ENCODE measurements at regions not wholly inside any gene's neighbourhood (a gene's known extent, or its start where the extent isn't known, plus 50 kb on each side); places are given as distances from the start of the nearest gene placed in this dataset.

DNA sequence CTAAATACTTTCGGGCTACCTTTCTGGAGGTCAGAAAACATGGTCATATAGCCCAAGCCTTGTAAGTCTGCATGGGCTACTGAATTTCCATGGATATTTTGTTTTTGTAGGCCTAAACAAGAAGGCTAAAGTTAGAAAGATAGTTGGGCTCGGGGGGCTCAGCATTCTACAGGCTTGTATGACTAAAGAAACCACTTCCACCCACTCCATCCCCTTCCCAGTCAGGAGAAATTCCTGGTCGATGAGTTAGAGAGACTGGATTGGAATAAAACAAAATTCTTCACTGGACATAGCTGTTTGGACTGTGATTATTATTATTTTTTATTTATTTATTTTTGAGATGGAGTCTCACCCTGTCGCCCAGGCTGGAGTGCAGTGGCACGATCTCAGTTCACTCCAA, 539.4 kb upstream of the TNP1 start:
- Histone ChIP-seq H2AFZ (ENCODE audit: low read depth) (no peak overlapping the region), H3K4me3 (ENCODE audit: low read depth in 2 of 2, low read length in 1 of 2) (no peak overlapping the region), H4K20me1 (ENCODE audit: insufficient read depth) (no peaks in the 10 kb centered on the region), H3K27ac (ENCODE audit: low read depth in 2 of 2, low read length in 1 of 2) (no peak overlapping the region), H3K4me2 (no peak overlapping the region), H3F3A (replicated peaks; ENCODE audit: insufficient read depth) (no peaks in the 10 kb centered on the region), H3K36me3 (replicated peaks in 1 of 2; ENCODE audit: control insufficient read depth in 1 of 2, insufficient read depth in 2 of 2, low read length in 1 of 2) (no peaks in the 10 kb centered on the region), H3K9ac (no peak overlapping the region), H3K9me2 (no peaks in the 10 kb centered on the region), H3K79me2 (ENCODE audit: insufficient read depth) (no peaks in the 10 kb centered on the region), H3K9me3 (no peaks in the 10 kb centered on the region), H3K27me3 (ENCODE audit: insufficient read depth) (no peaks in the 10 kb centered on the region), H3K4me1 (ENCODE audit: control insufficient read depth in 1 of 2, insufficient read depth in 2 of 2, low read depth in 1 of 2, low read length in 1 of 2) (peaks cover 0 to 9% of the 10 kb centered on the region in 2 experiments; a peak in 1 of 4 replicates)
- POLR2A ChIA-PET: no interaction called here
- TF ChIP-seq, protein P1, sequence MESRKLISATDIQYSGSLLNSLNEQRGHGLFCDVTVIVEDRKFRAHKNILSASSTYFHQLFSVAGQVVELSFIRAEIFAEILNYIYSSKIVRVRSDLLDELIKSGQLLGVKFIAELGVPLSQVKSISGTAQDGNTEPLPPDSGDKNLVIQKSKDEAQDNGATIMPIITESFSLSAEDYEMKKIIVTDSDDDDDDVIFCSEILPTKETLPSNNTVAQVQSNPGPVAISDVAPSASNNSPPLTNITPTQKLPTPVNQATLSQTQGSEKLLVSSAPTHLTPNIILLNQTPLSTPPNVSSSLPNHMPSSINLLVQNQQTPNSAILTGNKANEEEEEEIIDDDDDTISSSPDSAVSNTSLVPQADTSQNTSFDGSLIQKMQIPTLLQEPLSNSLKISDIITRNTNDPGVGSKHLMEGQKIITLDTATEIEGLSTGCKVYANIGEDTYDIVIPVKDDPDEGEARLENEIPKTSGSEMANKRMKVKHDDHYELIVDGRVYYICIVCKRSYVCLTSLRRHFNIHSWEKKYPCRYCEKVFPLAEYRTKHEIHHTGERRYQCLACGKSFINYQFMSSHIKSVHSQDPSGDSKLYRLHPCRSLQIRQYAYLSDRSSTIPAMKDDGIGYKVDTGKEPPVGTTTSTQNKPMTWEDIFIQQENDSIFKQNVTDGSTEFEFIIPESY (IDR thresholded peaks at IDR 0.05; ENCODE audit: borderline replicate concordance, low read depth): no peak
- TF ChIP-seq GABPA (IDR thresholded peaks at IDR 0.05; ENCODE audit: low read depth) (no peak), YY1 (IDR thresholded peaks at IDR 0.05; ENCODE audit: low read depth) (no peak), TCF12 (IDR thresholded peaks at IDR 0.05) (no peak), MXI1 (IDR thresholded peaks at IDR 0.05; ENCODE audit: low read depth, low read length) (no peak), RFX5 (IDR thresholded peaks at IDR 0.05; ENCODE audit: low read length) (no peak), MEF2A (IDR thresholded peaks at IDR 0.05; ENCODE audit: borderline replicate concordance, low read depth) (no peak), NFIC (IDR thresholded peaks at IDR 0.05; ENCODE audit: borderline replicate concordance) (no peak), GATA2 (CRISPR knock-in tag; IDR thresholded peaks at IDR 0.05) (no peak), FOXJ3 (CRISPR knock-in tag; IDR thresholded peaks at IDR 0.05) (no peak), RCOR1 (IDR thresholded peaks at IDR 0.05; ENCODE audit: low read length) (no peak), RXRA (IDR thresholded peaks at IDR 0.05; ENCODE audit: borderline replicate concordance, low read depth) (no peak)
- TF ChIP-seq, protein P2, sequence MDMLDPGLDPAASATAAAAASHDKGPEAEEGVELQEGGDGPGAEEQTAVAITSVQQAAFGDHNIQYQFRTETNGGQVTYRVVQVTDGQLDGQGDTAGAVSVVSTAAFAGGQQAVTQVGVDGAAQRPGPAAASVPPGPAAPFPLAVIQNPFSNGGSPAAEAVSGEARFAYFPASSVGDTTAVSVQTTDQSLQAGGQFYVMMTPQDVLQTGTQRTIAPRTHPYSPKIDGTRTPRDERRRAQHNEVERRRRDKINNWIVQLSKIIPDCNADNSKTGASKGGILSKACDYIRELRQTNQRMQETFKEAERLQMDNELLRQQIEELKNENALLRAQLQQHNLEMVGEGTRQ (IDR thresholded peaks at IDR 0.05; ENCODE audit: borderline replicate concordance, low read depth, low read length): no peak
- TF ChIP-seq, protein P3, sequence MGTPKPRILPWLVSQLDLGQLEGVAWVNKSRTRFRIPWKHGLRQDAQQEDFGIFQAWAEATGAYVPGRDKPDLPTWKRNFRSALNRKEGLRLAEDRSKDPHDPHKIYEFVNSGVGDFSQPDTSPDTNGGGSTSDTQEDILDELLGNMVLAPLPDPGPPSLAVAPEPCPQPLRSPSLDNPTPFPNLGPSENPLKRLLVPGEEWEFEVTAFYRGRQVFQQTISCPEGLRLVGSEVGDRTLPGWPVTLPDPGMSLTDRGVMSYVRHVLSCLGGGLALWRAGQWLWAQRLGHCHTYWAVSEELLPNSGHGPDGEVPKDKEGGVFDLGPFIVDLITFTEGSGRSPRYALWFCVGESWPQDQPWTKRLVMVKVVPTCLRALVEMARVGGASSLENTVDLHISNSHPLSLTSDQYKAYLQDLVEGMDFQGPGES (IDR thresholded peaks at IDR 0.05; ENCODE audit: low read depth, low read length): no peak
- no peak for DNase-seq
- CTCF ChIA-PET: no interaction called here
- 77% methylated on average over 5 of the region's 5 CpGs for WGBS (ENCODE audit: low lambda C conversion rate)

DNA sequence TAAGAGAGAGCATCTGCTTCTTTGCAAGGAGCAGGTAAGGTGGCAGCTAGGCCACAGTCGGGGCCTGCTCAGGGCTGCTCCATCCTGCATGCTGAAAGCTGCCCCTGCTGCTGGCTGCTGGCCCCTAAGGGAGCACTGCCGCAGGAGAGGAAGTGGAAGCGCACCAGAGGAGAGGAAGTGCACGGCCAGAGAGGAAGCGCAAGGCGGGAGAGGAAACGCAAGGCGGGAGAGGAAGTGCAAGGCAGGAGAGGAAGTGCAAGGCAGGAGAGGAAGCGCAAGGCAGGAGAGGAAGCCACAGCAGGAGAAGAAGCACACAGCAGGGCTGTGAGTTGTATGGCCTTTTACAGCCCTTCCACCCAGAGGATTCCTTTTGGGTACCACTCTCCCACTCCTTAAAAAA, 539.0 kb upstream of the TNP1 start:
- WGBS (ENCODE audit: low lambda C conversion rate): 92% methylated on average over 9 of the region's 9 CpGs
- no peak overlapping the region for H3K9ac ChIP-seq
- H2AFZ ChIP-seq (ENCODE audit: low read depth): no peak overlapping the region
- no peak for TF ChIP-seq JUND (IDR thresholded peaks at IDR 0.05)
- TF ChIP-seq TAF1 (IDR thresholded peaks at IDR 0.05; ENCODE audit: borderline replicate concordance, low read depth, low read length): no peak
- TF ChIP-seq SIN3A (IDR thresholded peaks at IDR 0.05; ENCODE audit: borderline replicate concordance, low read depth, low read length): no peak
- TF ChIP-seq POLR2AphosphoS5 (IDR thresholded peaks at IDR 0.05; ENCODE audit: low read depth, low read length): no peak
- TF ChIP-seq, protein P4, sequence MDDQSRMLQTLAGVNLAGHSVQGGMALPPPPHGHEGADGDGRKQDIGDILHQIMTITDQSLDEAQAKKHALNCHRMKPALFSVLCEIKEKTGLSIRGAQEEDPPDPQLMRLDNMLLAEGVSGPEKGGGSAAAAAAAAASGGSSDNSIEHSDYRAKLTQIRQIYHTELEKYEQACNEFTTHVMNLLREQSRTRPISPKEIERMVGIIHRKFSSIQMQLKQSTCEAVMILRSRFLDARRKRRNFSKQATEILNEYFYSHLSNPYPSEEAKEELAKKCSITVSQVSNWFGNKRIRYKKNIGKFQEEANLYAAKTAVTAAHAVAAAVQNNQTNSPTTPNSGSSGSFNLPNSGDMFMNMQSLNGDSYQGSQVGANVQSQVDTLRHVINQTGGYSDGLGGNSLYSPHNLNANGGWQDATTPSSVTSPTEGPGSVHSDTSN (IDR thresholded peaks at IDR 0.05): no peak
- TF ChIP-seq, protein P5, sequence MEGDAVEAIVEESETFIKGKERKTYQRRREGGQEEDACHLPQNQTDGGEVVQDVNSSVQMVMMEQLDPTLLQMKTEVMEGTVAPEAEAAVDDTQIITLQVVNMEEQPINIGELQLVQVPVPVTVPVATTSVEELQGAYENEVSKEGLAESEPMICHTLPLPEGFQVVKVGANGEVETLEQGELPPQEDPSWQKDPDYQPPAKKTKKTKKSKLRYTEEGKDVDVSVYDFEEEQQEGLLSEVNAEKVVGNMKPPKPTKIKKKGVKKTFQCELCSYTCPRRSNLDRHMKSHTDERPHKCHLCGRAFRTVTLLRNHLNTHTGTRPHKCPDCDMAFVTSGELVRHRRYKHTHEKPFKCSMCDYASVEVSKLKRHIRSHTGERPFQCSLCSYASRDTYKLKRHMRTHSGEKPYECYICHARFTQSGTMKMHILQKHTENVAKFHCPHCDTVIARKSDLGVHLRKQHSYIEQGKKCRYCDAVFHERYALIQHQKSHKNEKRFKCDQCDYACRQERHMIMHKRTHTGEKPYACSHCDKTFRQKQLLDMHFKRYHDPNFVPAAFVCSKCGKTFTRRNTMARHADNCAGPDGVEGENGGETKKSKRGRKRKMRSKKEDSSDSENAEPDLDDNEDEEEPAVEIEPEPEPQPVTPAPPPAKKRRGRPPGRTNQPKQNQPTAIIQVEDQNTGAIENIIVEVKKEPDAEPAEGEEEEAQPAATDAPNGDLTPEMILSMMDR (IDR thresholded peaks at IDR 0.05): no peak
- TF ChIP-seq, protein P3 (IDR thresholded peaks at IDR 0.05; ENCODE audit: low read depth, low read length): no peak
- no peak for TF ChIP-seq GATA2 (CRISPR knock-in tag; IDR thresholded peaks at IDR 0.05)
- TF ChIP-seq SMC3 (IDR thresholded peaks at IDR 0.05; ENCODE audit: low read depth, low read length): no peak

More for the DNA sequence above, 539.0 kb upstream of the TNP1 start:
- no peaks in the 10 kb centered on the region for H3F3A ChIP-seq (replicated peaks; ENCODE audit: insufficient read depth)
- POLR2A ChIA-PET: no interaction called here
- H3K27ac ChIP-seq (ENCODE audit: low read depth in 2 of 2, low read length in 1 of 2): no peak overlapping the region
- H3K9me3 ChIP-seq: no peaks in the 10 kb centered on the region
- DNase-seq: peak; percentile 10
- H3K27me3 ChIP-seq (ENCODE audit: insufficient read depth): no peaks in the 10 kb centered on the region
- H3K36me3 ChIP-seq (replicated peaks in 1 of 2; ENCODE audit: control insufficient read depth in 1 of 2, insufficient read depth in 2 of 2, low read length in 1 of 2): no peaks in the 10 kb centered on the region
- no peaks in the 10 kb centered on the region for H4K20me1 ChIP-seq (ENCODE audit: insufficient read depth)
- CTCF ChIA-PET: interaction anchor here (0.5 to 1.0 kb wide), 2 partner anchors 37 to 433 kb away, joined by 3 read pairs; no protein-coding TSS in a partner anchor
- H3K4me1 ChIP-seq (ENCODE audit: control insufficient read depth in 1 of 2, insufficient read depth in 2 of 2, low read depth in 1 of 2, low read length in 1 of 2): peaks cover 0 to 9% of the 10 kb centered on the region in 2 experiments; a peak in 1 of 4 replicates
- no peak overlapping the region for H3K4me3 ChIP-seq (ENCODE audit: low read depth in 2 of 2, low read length in 1 of 2)
- H3K79me2 ChIP-seq (ENCODE audit: insufficient read depth): no peaks in the 10 kb centered on the region
- H3K4me2 ChIP-seq: no peak overlapping the region
- H3K9me2 ChIP-seq: no peaks in the 10 kb centered on the region
